HG03060 (cell line): ENCODE measurements at regions not wholly inside any gene's neighbourhood (a gene's known extent, or its start where the extent isn't known, plus 50 kb on each side); places are given as distances from the start of the nearest gene placed in this dataset.

ENCODE experiments used
- ATAC-seq: cut with Tn5 transposase; IDR thresholded peaks from one replicate; pipeline ENCODE4 v1.9.1; 2021; ENCODE audit warnings: low read depth, moderate number of reproducible peaks; ENCODE audit not compliant: unreplicated experiment

DNA sequence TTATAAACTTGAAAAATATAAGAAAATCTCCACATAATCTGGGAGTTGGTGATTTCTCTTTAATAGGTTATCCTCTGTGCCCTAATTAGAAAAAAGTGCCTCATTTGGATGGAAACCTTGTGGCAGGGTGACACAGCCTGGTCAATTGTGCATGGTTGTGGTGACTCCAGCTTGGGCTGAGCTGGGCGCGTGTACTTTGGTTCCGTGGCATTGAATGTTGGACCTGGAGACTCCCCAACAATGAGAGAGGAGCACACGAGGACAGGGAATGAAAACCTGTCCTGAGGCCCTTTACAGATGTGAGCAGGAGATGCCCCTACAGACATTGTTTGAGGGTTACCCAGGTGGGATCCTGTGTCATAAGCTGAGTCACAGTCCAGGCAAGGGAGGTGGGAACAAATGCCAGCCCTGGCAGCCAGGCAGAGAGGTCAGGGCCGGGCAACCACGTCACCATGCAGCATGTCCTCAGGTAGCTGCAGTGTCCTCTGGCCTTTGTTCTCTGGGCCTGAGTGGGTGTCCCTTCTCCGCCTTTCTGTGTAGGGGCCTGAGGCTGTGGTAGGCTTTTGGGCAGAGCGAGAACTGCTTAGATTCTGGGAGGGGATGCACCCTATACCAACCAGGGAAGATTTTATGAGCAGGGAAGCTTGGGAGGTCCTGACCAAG, 147.4 kb upstream of the TBX20 start:
- no peak for ATAC-seq

DNA sequence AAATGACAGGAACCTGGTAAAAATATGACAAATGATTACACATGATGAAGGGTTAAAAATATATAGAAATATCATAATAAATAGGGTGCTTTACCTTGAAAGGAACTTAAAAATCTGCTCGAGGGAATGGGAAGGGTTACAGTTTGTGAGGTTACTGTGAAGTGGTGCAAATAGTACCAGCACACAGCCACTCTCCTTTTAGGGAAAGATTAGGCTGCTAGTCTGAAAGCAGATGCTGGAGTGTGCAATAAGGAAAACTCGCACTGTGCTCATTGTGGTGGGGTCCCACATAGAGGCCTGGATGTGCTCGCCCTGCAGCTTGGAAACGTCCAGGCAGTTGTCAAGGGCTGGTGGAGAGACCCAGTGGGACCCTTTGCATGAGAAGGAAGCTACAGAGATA, 145.9 kb upstream of the TBX20 start:
- ATAC-seq = no peak

DNA sequence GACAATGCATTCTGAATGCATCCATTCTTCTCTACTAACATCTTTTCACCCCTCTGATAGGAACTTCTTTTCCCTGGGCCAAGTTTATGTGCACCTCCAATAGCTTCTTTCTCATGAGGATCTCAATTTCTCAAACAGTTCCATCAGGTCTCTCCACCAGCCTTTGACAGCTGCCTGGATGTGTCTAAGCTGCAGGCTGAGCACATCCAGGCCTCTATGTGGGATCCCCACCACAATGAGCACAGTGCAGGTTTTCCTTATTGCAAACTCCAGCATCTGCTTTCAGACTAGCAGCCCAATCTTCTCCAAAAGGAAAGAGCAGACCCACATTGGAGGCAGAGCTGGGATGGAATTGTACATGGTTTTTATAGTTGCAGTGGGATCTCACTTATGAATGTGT, 145.3 kb upstream of the TBX20 start:
- ATAC-seq = no peak

DNA sequence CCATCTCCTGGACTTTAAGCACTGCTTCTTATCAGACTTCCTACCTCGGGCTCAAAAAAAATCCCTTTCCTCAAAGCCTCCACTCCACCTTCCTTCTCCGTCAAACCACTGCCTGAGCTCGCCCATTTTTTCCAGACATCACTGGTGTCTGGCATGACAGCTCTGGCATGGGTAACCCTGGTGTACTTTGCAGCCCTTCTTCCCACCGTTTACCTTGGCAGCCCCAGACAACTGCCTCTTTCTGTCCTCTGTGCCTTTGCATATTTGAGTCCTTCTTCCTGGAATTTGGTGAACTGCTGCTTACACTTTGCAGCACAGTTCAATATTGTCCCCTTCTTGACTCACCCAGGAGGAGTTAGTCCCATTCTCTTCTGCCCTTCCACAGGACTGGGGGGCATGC, 144.6 kb upstream of the TBX20 start:
- no peak for ATAC-seq

DNA sequence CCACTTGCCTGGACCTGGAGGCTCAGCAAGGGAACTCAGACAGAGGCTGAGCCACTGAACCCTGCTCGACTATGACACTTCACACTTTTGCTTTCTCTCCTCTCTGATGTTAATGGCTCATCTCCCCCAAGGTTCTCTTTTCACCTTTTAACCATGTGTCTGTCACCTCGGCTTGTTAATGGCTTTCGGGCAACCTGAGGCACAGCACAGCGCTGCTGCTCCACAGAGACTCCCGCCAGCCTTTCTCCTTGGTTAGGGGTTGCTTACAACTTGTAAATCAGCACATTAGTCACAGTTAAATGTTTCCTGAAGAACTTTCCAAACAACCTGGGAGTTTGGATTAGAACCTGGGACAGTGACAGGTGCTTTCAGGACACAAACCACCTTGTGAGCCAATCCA, 136.2 kb upstream of the TBX20 start:
- ATAC-seq = no peak

DNA sequence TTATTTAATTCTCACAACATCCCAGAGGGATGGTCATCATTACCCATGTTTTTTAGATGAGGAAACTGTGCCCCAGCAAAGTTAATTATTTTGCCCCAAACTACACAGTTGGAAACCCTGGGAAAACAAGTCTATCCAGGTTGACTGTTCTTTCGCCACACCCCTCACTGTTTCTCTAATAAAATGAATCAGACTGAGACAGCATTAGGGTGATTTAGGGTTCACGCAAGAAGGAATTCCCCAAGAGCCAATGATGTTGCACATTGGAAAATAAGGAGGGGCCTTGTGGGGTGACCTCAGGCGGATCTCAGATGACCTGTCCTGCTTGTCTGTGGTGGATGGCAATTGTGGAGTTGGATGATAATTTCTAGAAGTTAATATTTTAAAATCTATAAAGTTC, 135.7 kb upstream of the TBX20 start:
- ATAC-seq = no peak

DNA sequence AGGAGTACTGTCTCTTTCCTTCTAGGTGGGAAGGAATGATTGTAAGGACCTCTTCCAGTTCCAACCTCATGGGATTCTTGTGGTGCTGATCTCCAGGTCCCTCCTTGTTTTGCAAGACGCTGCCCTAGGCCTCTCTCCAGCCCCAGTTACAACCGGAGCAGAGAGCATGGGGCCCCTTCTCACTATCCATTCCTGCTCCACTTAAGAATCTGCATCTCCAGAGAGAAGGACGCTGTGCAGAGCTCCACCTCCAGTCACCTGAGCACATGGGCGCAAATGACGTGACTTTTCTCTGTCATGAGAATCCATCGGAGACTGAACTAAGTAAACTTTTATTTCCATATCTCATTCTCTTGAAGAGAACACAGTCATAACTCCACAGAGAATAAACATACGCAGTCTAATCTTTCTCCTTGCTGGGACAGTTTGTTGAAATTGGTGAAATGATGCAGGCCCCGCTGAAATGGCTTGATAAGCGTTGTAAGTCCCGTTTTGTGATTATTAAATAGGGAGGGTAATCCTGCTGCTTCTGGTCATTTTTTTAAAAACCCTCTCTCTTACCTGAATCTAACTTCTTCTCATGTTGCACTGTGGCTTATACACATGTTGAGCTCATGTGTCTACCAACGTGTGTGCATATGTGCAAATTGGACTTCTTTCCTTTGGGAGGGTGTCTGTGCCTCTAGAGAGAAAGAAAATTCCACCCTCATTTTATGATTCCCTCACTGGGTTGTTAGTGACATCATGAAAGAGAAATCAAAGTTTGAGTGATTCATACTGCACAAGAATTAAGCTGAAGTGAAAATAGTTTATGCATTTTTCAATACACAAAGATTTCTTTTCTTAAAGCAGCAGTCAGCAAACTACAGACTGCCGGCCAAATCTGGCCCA, 133.2 kb upstream of the TBX20 start:
- no peak for ATAC-seq

DNA sequence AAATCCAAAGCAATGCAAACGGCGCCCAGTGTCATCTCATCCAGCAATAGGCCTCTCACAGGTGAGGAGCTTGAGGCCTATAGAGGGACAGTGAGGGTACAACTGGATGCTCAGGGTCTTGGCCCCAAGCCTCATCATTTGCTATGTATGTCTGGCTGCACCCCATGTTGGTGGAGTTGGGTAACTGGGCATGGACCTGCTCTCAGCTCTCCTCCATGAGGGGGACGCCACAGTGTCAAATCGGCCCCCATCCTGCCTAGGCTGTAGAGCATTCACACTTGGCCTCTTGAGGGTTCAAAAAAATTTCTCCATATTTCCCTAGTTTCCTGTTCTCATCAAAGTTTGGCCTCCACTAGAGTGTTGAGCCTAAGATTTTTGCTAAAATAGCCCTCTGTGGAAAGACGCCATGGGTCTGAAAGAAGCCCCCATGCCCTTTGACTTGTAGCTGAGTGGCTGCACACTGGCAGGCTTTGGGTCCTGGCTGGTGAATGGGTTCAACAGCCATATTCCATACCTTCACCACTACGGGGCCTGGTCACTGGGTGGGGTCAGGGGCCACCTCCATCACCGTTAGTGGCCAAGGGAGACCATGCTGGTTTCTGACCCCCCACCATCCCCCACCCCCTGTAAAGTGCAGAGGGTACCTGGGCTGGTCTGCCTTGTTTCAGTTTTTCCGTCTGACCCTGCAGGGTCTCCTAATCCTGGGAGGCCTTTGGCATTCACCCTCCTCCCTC, 132.3 kb upstream of the TBX20 start:
- no peak for ATAC-seq

DNA sequence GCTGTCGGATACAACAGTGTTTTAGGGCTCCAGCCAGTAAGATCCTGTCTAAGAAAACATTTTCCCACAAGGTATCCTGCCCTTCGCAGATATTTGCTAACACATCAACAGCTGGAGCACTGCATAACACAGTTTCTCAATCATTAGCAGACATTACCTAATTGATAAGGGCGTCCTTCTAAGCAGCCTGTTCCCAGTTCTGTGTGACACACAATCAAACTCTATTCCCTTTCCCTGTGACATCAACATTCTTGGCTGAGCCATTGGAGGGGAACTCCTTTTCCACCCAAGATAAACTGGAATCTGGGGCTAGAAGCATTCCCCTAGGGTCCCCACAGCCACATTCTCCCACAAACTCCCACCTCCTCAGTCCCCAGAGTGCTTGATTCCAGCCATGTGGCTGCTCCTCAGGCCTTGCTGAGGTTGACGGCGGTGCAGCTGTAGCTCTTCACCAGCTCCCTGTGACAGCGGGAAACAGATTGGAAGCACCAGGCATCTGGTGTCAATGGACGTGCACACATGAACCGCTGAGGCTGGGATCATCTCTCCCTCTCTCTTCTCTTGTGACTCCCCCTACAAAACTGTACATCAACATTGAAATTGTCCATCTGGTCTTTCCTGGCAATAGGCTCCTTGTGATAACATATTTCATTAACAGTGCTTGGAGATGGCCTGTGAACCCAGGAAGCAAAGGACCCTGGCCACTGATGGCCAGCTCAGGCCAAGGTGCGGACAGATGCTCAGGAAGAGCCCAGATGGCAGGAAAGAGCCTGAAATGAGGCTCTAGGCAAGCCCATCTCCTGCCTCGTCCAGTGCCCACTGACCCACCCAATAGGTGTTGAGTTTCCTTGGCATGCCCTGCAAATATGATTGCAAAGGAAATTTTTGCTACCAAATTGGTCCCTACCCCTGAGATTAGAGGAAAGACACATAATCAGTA, 131.1 kb upstream of the TBX20 start:
- ATAC-seq = no peak

DNA sequence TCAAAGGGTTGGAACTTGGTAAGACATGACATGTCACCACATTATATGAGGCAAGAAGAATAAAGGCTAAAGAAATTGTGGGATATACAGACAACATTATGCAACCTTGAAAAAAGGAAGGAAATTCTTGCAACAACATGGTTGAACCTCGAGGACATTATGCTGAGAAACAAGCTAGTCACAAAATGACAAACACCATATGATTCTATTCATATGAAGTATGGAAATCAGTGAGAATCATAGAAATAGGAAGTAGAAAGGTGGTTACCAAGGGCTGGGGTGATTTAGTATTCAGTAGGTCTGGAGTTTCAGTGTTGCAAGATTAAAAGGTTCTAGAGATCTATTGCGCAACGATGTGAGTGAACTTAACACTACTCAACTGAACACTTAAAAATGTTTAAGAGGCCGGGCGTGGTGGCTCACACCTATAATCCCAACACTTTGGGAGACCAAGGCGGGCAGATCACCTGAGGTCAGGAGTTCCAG, 126.9 kb upstream of the TBX20 start:
- no peak for ATAC-seq

DNA sequence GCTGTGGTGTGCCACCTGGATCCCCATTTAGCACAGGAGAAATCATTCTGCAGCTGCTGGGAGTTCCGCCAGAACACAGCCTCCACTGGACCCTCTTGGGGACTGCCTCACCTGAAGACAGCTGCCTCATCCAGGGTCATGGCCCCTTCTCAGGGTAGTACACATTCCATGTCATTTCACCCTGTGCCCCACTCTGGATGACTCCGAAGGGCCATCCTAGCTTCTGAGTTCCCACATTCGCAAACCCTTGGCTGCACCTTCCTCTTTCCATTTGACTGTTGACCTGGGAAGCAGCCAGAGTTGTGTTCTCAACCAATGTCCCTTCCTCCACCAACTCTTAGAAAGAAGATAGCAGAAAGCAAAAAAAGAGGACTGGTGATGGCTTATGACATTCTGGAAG, 125.6 kb upstream of the TBX20 start:
- ATAC-seq = no peak

DNA sequence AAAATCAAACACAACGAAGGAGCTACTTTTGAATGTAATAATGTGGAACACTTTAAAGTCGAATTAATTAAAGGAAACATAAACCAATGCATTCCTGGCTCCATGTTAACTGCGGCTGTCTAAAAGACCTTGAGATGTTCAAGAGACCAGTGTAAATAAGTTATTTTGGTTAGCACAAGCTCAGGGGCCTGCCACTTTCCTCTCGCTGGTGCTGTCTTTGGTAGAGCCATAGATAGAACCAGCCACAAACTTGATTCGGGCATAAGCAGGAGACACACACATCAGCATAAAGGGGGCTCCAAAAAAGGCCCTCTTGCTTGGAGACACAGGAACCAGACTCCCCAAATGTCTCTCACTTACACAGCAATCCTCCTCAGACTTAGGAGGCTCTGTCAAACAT, 121.6 kb upstream of the TBX20 start:
- no peak for ATAC-seq

DNA sequence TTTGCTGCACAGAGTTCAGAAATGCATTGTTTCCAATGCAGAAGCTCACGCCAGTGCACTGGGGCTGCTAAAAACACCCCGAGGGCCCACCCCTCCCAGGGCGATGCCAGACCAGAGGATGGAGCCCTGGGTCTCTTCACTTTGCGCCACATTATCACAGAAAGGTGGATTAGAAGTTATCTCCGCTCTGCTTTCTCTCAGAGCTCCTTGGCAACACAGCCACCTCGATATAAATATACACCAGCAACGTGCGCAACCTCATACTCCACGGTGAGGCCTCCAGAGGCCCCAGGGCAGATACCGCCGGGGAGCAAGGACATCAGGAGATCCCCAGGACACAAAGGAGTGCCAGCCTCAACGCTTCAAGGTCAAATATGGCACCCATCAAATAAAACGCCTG, 121.0 kb upstream of the TBX20 start:
- no peak for ATAC-seq

DNA sequence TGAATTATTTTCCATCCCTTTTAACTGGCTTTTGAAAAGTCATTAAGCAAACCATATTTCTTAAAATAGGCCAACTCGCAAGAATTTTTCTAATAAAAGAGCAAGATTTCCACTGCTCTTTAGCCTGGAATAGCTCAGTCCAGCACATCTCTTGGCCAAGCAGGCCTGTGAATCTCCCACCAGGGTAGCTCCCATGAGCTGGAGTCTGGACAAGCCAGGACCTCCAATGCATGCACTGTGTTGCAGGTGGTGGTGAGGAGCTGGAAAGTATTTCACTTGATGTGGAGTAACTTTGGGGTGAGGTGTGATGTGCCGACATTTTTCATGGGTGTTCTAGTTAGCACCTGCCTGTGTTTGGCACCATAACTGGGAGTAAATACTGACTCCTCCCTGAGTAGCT, 117.3 kb upstream of the TBX20 start:
- ATAC-seq = no peak

DNA sequence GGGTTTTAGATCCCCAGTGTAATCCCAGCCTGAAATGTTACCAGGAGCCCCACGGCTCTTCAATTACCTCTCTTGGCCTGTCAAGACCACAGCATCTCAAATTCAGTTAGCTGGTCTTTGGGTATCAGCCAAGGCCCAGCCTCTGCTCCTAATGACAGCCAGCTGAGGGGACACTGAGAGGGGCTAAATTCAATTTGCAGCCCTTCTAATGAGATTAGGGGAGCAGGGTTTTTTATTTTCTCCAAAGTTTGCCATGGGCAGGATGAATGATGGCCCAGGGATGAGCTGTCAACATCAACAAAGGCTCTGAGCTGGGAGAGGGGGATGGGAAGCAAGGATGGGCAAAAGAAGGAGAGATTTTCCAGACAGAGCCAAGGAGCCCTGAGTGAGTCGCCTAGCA, 116.8 kb upstream of the TBX20 start:
- ATAC-seq = no peak

DNA sequence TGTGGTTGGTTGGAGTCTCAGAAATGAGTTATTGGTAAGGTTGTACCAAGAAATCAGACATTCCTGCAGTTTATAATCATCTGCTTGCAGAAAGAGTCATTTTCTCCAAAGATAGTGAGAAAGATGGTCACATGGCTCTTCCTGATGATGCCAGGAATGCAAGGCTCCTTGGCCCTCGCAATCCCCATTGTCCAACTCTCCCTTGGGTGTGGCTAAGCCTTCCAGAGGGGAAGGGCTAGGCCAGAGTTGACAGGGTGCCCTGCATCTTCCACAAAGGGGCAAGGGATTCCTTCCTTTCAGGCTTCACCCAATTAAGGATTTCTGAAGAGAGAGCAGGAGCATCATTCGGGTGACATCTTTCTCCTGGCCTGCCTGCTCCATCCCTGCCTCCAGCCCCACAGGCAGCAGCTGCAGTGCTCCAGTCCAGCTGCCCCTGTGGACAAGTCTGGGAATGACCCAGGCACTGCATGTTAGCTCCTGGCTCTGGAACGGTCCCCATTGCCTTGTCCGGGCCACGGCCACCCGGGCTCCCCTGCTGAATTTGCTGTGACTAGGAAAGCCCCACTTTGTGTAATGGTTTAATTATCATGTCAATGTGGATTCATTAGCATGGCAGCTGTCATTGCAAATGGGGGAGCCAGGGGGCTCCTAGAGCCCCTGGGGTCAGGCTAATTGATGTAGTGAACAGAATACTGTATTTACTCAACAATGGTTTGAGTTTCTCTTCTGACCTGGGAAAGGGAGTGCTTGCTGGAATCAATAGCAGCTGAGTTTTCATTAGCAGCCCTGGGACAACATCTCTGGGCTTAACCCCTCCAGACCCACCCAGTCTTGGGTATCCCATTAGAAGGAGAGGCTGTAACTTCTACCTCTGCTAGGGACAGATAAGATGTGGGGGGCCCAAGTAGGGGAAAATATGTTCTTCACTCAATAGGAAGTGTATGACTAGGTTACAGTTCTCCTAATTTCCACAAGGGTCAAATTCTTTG, 112.6 kb upstream of the TBX20 start:
- no peak for ATAC-seq

DNA sequence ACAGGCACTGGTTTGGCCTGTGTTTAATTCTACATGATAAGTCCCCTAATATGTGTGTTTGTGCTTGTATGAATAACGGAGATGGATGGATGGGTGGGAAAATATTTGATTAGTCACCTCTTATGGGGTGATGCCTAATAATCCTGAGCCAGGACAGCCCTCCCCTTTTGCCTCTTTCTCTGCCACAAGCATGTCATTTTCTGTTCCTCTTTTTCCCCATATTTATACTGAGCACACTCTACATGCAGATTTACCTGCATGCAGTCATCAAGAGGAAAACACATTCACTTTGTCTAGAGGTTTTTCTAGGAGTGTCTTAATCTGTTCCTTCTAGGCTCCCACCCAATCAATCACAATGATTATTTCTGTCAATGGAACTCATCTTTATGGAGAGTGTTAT, 111.6 kb upstream of the TBX20 start:
- ATAC-seq = no peak

DNA sequence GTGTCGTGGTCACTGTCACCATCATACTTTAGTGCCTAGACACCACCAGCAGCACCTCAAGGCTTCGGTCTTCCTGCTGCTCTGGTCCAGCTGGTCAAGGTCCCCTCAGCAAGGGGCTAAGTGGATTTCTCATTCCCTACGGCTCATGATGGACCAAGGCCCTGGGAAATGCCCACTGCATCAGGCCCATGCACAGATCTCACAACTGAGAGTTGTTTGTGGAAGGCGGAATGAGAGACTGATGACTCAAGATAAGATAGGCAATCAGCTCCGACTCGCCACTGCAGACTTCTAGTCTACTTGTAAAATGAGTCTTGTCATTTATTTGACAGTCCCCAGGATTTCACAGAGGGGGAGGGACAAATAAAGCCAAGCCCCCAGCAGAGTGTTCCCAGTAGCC, 108.4 kb upstream of the TBX20 start:
- no peak for ATAC-seq

DNA sequence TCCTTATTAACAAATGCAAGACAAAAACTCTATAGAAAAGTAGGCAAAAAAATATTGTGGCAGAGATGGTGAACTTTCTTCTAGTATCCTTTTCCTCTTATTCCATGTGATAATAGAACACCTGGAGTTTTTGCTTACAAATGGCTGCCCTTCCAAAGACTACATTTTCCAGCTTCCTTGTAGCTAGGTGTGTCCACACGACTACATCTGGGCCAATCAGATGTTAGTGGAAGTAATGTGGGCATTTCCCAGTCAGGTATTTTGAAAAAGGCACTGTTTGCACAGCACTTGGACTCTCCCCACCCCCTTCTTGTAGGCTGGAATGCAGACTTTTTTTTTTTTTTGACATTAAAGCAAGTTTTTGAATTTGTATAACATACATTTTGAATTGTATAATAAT, 105.5 kb upstream of the TBX20 start:
- ATAC-seq = no peak
